ENCODE measurements at regions not wholly inside any gene's neighbourhood (a gene's known extent, or its start where the extent isn't known, plus 50 kb on each side); places are given as distances from the start of the nearest gene placed in this dataset.

DNA sequence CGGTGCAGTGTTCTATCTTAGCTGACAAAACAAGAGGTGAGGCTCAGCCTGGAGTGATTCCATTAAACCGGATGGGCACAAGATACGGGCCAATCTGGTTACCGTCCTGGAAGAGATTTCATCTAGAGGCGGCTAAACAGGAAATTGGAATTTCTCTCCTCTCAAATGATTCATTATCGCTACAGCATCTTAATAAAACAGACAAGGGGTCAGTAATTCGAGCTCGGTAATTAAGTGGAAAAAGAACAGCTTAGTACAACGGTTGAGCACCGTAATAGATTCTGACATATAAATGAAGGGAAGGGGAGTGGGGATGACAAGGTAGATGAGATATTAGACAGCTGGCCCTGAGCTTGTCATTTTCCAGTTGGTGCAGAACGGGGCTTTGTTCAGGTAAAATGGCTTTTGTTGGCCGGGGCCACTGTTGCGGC, 137.2 kb downstream of the EDN3 start:
- no peak for DNase-seq

DNA sequence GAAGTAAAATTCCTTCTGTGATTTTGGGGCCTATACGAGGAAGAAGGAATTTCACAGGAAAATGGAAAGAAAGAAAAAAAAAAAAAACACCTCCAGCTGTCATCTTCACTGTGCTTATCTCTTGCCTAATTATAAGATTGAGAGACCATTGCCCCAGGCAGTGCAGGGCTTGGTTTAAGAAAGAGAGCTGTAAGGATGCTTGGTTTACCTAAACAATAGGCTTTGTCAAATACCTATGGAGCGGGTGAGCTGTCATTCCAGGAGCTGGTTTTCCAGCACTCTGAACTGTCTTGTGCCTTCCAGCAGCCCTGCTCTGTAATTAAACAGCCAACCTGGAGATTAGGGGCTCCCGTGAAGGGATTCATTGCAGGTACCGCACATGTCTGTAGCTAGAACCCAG, 137.8 kb downstream of the EDN3 start:
- DNase-seq: no peak

- DNase-seq: no peak
Observed at GRCh38 chr20:59439243-59439642, 138.8 kb downstream of the EDN3 start.

DNA sequence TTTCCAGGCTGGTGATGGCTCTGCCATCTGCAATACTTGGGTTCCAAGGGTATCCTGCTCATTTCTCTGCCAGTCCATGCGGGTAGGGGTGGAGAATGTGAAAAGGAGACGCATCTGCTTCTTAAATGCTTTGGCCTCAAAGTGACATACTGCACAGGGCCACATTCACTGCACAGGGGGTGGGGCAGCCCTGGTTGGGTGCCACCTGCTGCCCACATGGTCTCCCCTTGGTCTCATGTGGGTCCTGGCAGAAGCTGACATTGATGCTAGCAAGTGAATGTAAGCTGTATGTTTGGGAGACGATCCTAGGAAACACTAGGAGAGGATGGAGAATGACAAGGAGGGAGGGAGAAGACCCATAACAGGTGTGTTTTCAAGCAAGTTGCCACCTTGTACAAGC, 140.9 kb downstream of the EDN3 start:
- DNase-seq: no peak

DNA sequence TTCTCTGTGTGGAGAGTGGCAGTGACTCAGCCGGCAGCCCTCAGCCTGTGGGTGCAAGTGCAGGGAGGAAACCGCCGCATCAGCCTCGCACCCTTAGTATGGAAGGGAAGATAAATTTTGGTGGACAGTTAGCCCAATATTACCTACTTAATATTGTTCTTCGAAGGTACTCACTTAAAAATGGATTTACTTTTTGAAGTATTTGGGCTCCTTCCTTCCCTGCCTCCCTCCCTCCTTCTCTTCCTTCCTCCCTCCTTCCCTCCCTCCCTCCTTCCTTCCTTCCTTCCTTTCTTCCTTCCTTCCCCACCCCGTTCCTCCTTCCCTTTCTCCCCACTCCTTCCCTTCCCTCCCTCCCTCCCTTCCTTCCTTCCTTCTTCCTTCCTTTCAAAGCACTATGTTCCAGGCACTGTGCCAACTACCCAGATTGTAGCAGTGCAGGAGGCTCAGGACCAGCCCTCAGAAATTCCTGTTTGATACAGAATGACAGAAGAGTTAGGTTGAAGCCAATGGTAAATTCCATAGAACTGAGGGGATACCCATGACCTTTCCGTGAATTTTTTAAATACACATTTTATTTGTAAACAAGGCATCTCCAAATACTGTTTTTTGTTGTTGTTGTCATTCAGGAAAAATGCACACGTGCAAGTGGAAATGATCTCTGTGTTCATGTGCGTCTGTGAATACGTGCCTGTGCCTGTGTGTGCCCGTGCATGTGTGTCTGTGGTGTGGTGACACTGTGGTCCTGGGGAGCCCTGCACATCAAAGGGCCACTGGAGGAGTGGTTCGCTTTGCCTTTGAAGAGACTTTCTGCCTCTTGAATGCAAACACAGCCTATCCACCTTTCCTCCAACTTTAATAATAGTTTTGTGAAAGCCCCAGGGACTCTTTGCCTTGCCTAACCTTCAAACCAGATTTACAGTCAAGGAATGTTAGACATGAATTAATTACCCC, 141.7 kb downstream of the EDN3 start:
- DNase-seq: no peak

DNA sequence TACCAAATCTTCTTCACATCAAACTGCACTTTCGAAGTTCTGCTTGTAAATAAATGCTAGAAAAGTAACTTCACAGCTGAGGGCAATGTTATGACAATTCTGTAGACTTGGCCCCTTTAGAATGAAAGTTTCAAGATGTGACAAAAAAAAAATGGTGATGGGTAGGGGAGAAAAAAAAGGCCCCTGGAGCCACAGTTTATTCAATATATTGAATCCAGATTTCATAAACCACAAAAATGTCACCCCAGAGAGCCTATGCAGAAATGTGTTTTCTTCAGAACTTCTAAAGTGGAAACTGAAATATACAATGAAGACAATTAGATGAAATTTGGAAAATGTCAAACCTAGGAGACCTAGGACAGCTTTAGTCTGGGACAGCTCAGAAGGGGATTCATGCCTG, 143.1 kb downstream of the EDN3 start:
- no peak for DNase-seq

- no peak for DNase-seq
Observed at GRCh38 chr20:59446376-59446775, 146.0 kb downstream of the EDN3 start.

DNA sequence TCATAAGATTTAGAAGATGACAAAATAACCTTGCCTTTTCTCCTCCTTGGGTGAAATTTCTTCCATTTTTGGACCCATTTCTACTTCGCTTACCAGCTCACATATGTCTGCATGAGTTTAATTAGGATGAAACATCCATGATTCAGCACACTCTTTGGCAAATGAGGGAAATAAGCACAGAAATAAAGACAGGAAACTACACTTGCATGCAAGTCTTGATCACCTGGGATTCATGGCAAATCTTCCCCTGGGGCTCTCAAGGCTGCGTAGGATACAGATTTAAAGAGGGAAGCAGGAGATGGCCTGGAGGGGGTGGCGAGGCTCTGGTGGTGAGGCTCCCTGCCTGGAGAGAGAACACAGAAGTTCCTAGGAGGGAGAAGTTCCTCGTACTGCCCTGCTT, 147.8 kb downstream of the EDN3 start:
- DNase-seq: no peak

DNA sequence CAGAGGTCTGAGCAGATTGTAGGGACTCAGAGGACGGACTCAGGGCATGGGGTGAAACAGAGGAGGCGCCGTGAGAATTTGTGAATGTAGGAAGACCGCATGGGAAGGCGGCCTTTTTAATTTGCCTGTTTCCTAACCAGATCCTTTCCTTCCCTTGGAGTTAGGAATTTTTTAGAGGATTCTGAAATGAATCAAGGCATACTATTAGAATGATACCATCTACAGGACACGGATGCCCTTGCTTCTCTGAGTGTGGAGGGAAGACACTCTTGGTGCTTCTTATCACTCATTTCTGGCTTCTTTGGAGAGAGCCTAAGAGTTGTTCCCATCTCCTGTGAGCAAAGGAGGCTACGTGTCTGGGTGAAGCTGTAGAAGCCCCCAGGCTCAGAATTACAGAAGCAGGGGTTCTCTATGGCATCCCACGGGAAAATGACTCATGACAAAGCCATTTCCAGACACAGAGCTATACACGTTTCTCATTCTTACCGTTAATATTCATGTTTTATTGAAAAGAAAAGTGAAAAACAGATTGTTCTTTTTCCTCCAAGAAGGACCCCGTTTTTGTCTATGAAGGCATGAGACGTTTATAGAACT, 148.5 kb downstream of the EDN3 start:
- DNase-seq: no peak

DNA sequence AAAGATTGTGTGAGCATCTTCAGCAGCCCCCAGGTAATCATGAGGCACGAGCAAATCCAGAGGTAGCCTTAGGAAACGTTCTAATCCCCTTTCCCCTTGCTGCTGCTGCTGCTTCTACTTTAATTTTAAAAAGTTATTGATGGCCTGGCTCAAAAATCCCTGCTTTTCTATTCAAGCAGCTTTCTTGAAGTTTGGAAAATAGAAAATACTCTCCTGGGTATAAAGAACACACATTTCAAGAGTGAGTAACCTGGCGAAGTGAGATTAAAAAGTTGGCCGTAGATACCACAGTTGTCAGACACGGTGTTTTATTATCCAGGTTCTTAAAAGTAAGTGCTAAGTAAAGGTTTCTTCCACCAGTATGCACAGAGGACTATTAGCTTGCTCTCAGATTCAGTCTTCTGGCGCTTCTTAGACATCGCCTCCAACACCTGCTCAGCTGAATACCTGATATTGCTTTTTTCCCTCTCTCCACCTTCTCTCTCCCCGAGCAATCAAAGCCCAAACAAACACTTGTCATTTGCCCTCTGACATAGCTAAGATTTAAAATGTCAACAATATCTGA, 150.7 kb downstream of the EDN3 start:
- DNase-seq: no peak

DNA sequence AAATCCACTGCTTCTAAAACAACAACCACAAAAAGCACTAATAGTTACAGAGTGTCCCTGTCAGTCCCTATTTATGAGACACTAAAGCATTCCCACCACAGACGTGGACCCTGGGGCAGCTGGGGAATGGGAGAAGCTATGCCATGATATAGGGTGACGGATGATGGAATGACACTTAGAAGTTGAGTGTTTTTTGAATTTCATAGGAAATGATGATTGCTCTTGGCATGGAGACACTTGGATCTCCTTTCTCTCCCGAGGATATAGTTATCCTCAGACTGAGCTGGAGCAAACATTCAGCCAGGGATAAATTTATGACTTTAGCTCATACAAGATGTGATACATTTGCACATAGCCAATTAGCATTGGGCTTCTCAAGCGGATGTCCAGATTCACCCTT, 151.2 kb downstream of the EDN3 start:
- DNase-seq: no peak

GRCh38 chr20:59452856-59453255, 151.5 kb upstream of the PHACTR3 start:
- DNase-seq: no peak

DNA sequence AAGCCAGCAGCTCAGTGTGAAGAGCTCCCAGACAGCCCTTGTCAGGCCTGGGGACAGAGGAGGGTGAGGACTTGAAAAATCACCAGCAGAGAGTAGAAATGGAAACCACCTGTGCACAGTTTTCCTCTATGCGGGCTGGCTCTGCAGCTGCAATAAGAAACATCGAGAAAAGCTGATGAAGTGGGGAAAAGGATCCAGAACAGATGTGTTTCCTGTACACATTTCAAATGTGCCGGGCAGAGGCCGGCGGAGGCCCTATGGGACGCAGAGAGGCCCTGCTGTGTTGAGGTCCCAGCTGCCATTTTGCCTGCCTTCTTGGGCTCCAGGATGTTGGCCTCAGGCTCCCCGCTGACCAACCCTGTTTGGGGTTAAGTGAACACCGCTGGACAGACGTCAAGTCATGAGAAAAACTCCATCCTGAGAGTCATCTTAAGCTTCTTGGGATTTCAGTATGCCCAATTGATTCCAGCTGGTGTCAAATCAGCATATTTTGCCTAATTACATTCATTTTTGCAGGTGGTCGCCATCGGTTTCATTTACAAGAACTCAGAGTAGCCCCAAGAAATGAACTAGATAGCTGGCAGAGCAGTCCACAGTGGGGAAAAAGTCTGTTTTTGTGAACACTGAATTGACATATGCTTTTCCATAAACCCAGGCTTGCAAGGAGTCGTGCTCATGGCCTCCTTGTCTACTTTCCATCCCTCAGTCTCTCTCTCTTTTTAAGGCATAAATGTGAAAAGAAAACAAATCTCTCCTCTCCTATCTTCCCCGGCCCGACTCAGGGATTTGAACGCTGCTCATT, 150.4 kb upstream of the PHACTR3 start:
- no peak for DNase-seq

DNA sequence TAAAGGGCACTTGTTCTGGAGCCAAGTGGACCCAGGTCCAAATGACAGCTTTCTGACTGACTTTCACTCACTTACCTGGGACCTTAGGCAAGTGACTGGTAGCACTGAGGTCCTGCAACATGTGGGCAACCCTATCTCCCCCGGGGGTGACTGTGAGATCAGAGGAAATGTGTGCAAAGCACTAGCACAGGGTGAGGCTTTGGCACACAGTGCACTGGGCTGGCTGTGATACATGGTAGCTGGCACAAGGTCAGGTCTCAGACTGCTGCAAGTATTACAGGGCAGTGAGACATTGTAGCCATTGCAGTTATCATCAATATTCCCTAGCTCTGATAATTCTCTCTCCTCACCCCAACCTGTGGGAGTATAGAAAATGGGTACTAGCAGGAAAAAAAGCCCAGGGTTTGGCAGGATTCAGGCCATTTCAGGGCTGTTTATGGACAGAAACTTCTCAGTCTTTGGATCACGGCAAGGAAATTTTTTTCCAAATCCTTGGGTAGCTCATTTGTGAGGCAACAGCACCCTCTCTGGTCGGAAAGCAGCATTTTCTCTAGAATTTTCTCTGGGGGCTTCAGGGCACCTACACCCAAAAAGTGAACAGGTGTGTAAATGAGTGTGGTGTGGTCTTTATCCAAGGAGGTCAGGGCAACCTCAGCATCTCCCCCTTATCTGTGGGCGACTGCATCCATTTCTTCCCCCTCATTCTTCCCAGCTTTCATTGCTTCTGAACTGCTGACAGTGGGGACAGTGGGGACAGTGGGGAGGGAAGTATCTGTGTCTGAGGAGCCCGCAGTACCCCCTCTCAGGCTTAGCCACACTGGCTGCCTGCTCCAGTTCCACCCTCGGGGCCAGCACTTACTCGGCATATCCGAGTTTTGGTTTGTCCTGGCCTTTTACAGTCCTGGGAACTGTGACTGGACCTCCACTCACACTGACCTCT, 148.7 kb upstream of the PHACTR3 start:
- DNase-seq: no peak

- DNase-seq: no peak
Observed at GRCh38 chr20:59456342-59457279, 147.7 kb upstream of the PHACTR3 start.

DNA sequence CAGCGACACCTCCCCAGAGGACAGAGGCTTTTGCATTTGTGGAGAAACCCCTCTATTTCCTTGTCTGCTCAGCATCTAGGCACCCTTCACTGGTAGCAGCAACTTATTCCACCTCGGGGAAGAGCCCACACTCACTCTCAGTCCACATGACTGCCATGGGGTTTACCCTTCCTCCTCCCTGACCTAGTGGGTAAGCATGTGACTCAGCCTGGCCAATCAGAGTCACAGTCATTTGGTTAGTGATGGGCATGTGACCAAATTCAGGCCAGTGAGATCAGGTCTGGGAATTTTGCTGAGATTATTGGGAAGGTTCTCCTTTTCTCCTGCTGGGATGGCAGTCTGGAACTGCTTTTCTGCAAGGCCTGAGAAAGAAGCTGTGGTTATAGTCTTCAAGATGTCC, 145.7 kb upstream of the PHACTR3 start:
- no peak for DNase-seq

GRCh38 chr20:59459586-59459985, 144.8 kb upstream of the PHACTR3 start:
- no peak for DNase-seq

DNA sequence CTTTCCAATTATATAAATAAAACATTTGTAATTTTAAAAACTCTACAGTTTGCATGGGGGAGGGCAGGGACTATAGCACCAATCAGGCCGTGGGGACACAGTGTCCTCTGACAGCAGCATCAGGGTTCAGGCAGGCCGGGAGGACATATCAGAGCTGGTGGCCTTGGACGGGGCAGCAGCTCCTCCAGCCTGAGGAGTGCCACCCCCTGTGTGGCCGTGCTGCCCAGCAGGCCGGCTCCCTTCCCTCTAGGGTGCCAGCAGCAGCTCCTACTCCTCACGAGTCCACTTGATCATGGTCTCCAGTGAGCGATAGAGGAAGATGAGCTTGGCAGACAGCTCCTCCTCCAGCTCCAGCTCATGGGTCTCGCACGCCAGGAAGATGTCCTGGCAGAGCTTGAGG, 144.0 kb upstream of the PHACTR3 start:
- no peak for DNase-seq

DNA sequence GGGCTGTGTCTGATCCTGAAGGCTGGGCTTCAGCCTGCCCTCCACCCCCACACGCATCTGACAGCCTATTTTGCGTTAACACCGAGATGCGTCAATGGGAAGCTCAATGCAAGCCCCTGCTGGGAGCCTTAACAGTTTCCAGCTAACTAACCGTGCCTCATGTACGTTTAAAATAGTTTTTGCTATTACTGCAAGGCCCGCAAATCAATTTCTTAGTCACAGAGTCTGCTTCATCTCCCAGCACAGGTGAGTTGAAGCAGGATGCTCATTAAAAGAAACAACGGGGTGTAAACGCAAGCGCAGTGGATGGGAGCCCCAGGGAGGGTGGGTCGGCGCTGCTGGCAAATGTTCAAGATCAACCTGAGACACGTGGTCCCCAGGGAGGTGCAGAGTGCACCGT, 142.8 kb upstream of the PHACTR3 start:
- DNase-seq: no peak

- no peak for DNase-seq
Observed at GRCh38 chr20:59462249-59462648, 142.1 kb upstream of the PHACTR3 start.

DNA sequence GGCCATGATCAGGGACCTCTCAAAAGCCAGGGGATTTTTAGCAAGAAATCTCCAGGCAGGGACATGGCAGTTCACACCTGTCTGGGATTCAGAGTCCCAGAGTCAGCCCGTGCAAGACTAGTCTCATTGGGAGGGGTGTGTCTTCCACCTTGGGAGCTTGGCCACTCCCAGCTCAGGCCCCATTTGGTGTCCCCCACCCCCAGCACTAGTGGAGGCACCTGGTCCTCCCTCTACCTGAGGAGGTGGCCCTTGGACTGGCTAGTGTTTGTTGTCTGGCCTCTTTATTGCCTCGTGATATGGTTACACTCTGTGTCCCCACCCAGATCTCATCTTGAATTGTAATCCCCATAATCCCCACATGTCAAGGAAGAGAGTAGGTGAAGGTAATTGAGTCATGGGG, 140.8 kb upstream of the PHACTR3 start:
- no peak for DNase-seq

Data from NCI-H187 (cell line).